ENCODE measurements at regions not wholly inside any gene's neighbourhood (a gene's known extent, or its start where the extent isn't known, plus 50 kb on each side); places are given as distances from the start of the nearest gene placed in this dataset.

- TF ChIP-seq POLR2A (IDR thresholded peaks at IDR 0.05) (no peak), CTCF (IDR thresholded peaks at IDR 0.05 in 8 of 11, conservative IDR thresholded peaks at IDR 0.05 in 3 of 11) (no peak)
These were observed 1199.2 kb downstream of the FSCB start for GRCh38 chr14:43307836-43308235.

Measured in spleen (tissue), 7 donors.